ENCODE measurements at regions not wholly inside any gene's neighbourhood (a gene's known extent, or its start where the extent isn't known, plus 50 kb on each side); places are given as distances from the start of the nearest gene placed in this dataset.

DNA sequence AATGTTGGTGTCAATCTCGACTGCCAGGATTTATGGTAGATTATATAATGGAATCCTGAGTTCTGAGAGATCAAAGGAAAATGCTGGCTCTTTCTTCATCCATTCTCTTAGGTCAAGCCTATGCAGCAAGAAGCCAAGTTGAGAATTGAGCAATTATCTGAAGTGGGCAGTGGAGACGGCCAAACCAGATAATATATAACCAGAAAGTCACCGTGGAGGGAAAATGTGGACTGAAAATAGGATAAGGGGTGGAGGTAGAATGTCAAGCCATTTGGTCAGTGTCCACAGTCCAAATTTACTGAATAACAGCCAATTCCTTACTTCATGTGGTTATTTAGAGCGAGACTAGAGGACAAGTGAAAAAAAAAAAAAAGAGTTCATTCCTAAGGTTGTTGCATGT lies 107.8 kb upstream of the ESR1 start:
- Histone ChIP-seq H4K91ac (ENCODE audit: insufficient read depth, low read depth, low read length) (no peak overlapping the region), H3K14ac (replicated peaks; ENCODE audit: low read depth, low read length) (no peak overlapping the region), H3K18ac (ENCODE audit: low read depth, low read length) (no peak overlapping the region), H3K9me1 (ENCODE audit: insufficient read depth, low read length) (no peaks in the 10 kb centered on the region), H3K27ac (ENCODE audit: insufficient read depth, low read length) (no peak overlapping the region), H2AK5ac (ENCODE audit: low read depth, low read length) (no peak overlapping the region), H2AFZ (replicated peaks; ENCODE audit: low read length, poor library complexity) (no peak overlapping the region), H3K4ac (ENCODE audit: low read depth, low read length) (no peak overlapping the region), H3K56ac (ENCODE audit: extremely low read depth, insufficient read depth, low read length) (no peak overlapping the region), H2BK120ac (ENCODE audit: low read depth, low read length) (no peak overlapping the region), H3K4me1 (ENCODE audit: control insufficient read depth, insufficient read depth, low read length) (no peaks in the 10 kb centered on the region), H3K23ac (ENCODE audit: low read depth, low read length) (no peak overlapping the region), H2BK5ac (ENCODE audit: low read depth, low read length, poor library complexity, severe bottlenecking) (no peak overlapping the region), H4K5ac (ENCODE audit: low read depth, low read length) (no peak overlapping the region), H2AK9ac (replicated peaks; ENCODE audit: low read depth, low read length, poor library complexity) (no peak overlapping the region), H3K27me3 (ENCODE audit: control insufficient read depth, insufficient read depth, low read length) (no peaks in the 10 kb centered on the region), H3K4me3 (ENCODE audit: insufficient read depth, low read depth, low read length) (no peak overlapping the region), H3K9me3 (ENCODE audit: control insufficient read depth, insufficient read depth, low read length) (no peaks in the 10 kb centered on the region), H2BK15ac (ENCODE audit: low read depth, low read length) (no peak overlapping the region), H3K4me2 (ENCODE audit: low read depth, low read length) (no peak overlapping the region), H3K36me3 (ENCODE audit: control insufficient read depth, insufficient read depth, low read length) (no peaks in the 10 kb centered on the region), H2BK20ac (ENCODE audit: low read depth, low read length) (no peak overlapping the region), H3K79me1 (ENCODE audit: low read depth in 1 of 2, low read length in 2 of 2) (no peaks in the 10 kb centered on the region), H3K9ac (ENCODE audit: low read depth, low read length) (no peak overlapping the region), H4K8ac (ENCODE audit: low read depth in 2 of 2, low read length in 2 of 2) (no peak overlapping the region), H4K20me1 (ENCODE audit: insufficient read depth, low read length) (no peaks in the 10 kb centered on the region)
- ATAC-seq (ENCODE audit: low read depth): no peak
- CTCF ChIA-PET: no interaction called here
- DNase-seq: no peak
- in situ Hi-C loops (cut with MboI; ENCODE audit: low sequenced_read_pairs) (no loop called here), dilution Hi-C loops (cut with HindIII; ENCODE audit: low sequenced_read_pairs, unreplicated experiment) (no loop called here), intact Hi-C loops (cut with micrococcal nuclease) (no loop called here)
- POLR2A ChIA-PET (ENCODE audit: unreplicated experiment): no interaction called here
- TF ChIP-seq FOS (IDR thresholded peaks at IDR 0.05; ENCODE audit: low read depth, low read length) (no peak), RCOR1 (IDR thresholded peaks at IDR 0.05; ENCODE audit: insufficient replicate concordance, low read length) (no peak), SMC3 (IDR thresholded peaks at IDR 0.05; ENCODE audit: low read depth, low read length) (no peak), CHD1 (IDR thresholded peaks at IDR 0.05; ENCODE audit: low read depth, low read length) (no peak), BHLHE40 (IDR thresholded peaks at IDR 0.05; ENCODE audit: low read depth, low read length) (no peak), MAZ (IDR thresholded peaks at IDR 0.05; ENCODE audit: borderline replicate concordance, low read depth, low read length) (no peak), CEBPB (IDR thresholded peaks at IDR 0.05; ENCODE audit: low read depth, low read length) (no peak), POLR2A (IDR thresholded peaks at IDR 0.05; ENCODE audit: low read depth, low read length) (no peak), RAD21 (IDR thresholded peaks at IDR 0.05; ENCODE audit: low read length) (no peak), NFE2L2 (IDR thresholded peaks at IDR 0.05; ENCODE audit: low read depth, low read length) (no peak), MAFK (IDR thresholded peaks at IDR 0.05; ENCODE audit: low read depth, low read length) (no peak), RFX5 (IDR thresholded peaks at IDR 0.05; ENCODE audit: low read depth, low read length) (no peak), MXI1 (IDR thresholded peaks at IDR 0.05; ENCODE audit: borderline replicate concordance, low read depth, low read length) (no peak)
- TF ChIP-seq, protein P1, sequence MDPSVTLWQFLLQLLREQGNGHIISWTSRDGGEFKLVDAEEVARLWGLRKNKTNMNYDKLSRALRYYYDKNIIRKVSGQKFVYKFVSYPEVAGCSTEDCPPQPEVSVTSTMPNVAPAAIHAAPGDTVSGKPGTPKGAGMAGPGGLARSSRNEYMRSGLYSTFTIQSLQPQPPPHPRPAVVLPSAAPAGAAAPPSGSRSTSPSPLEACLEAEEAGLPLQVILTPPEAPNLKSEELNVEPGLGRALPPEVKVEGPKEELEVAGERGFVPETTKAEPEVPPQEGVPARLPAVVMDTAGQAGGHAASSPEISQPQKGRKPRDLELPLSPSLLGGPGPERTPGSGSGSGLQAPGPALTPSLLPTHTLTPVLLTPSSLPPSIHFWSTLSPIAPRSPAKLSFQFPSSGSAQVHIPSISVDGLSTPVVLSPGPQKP (IDR thresholded peaks at IDR 0.05; ENCODE audit: borderline replicate concordance, low read depth, low read length): no peak
- TF ChIP-seq, protein P2, sequence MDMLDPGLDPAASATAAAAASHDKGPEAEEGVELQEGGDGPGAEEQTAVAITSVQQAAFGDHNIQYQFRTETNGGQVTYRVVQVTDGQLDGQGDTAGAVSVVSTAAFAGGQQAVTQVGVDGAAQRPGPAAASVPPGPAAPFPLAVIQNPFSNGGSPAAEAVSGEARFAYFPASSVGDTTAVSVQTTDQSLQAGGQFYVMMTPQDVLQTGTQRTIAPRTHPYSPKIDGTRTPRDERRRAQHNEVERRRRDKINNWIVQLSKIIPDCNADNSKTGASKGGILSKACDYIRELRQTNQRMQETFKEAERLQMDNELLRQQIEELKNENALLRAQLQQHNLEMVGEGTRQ (IDR thresholded peaks at IDR 0.05; ENCODE audit: low read depth, low read length): no peak
- TF ChIP-seq, protein P3, sequence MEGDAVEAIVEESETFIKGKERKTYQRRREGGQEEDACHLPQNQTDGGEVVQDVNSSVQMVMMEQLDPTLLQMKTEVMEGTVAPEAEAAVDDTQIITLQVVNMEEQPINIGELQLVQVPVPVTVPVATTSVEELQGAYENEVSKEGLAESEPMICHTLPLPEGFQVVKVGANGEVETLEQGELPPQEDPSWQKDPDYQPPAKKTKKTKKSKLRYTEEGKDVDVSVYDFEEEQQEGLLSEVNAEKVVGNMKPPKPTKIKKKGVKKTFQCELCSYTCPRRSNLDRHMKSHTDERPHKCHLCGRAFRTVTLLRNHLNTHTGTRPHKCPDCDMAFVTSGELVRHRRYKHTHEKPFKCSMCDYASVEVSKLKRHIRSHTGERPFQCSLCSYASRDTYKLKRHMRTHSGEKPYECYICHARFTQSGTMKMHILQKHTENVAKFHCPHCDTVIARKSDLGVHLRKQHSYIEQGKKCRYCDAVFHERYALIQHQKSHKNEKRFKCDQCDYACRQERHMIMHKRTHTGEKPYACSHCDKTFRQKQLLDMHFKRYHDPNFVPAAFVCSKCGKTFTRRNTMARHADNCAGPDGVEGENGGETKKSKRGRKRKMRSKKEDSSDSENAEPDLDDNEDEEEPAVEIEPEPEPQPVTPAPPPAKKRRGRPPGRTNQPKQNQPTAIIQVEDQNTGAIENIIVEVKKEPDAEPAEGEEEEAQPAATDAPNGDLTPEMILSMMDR (conservative IDR thresholded peaks at IDR 0.05; ENCODE audit: low read depth, low read length): no peak
- BruUV-seq (replicated peaks): no TSS peak
- WGBS, 2 experiments (ENCODE audit: extremely low coverage in 2 of 2, insufficient read length in 1 of 2): no CpG with 5 or more reads among the region's 4 CpGs
